ENCODE measurements at regions not wholly inside any gene's neighbourhood (a gene's known extent, or its start where the extent isn't known, plus 50 kb on each side); places are given as distances from the start of the nearest gene placed in this dataset.

GRCh38 chr3:164677317-164677716, 401.0 kb downstream of the SI start:
- Histone ChIP-seq H3K4me3 (ENCODE audit: low read depth, low read length) (no peak overlapping the region), H3K27ac (ENCODE audit: extremely low read depth, low read depth, low read length) (no peak overlapping the region), H3K36me3 (ENCODE audit: control insufficient read depth in 2 of 2, insufficient read depth in 1 of 2, low read length in 2 of 2) (no peaks in the 10 kb centered on the region), H3K9me3 (ENCODE audit: control insufficient read depth, insufficient read depth, low read depth, low read length) (no peaks in the 10 kb centered on the region), H3K4me1 (ENCODE audit: control insufficient read depth, insufficient read depth, low read length) (no peaks in the 10 kb centered on the region)
- no peak for TF ChIP-seq ZNF23 (tag by site-specific recombination; IDR thresholded peaks at IDR 0.05; ENCODE audit: borderline replicate concordance)
- no peak for TF ChIP-seq ZNF510 (tag by site-specific recombination; IDR thresholded peaks at IDR 0.05; ENCODE audit: insufficient replicate concordance)
- no peak for TF ChIP-seq TRIM28 (IDR thresholded peaks at IDR 0.05; ENCODE audit: borderline replicate concordance, low read length)
- no peak for TF ChIP-seq ZBTB10 (tag by site-specific recombination; IDR thresholded peaks at IDR 0.05)
- no peak for TF ChIP-seq ZNF639 (tag by site-specific recombination; IDR thresholded peaks at IDR 0.05)
- TF ChIP-seq ZBTB11 (tag by site-specific recombination; conservative IDR thresholded peaks at IDR 0.05; ENCODE audit: low read depth): no peak
- TF ChIP-seq ZNF335 (tag by site-specific recombination; conservative IDR thresholded peaks at IDR 0.05): no peak
- TF ChIP-seq ZNF555 (tag by site-specific recombination; conservative IDR thresholded peaks at IDR 0.05): no peak
- TF ChIP-seq ZNF132 (tag by site-specific recombination; IDR thresholded peaks at IDR 0.05; ENCODE audit: borderline replicate concordance): no peak
- no peak for TF ChIP-seq ZNF692 (tag by site-specific recombination; IDR thresholded peaks at IDR 0.05)
- no peak for TF ChIP-seq MZF1 (tag by site-specific recombination; IDR thresholded peaks at IDR 0.05; ENCODE audit: borderline replicate concordance)
- CTCF ChIA-PET: no interaction called here
- POLR2A ChIA-PET: no interaction called here

GRCh38 chr3:164673738-164674137, 404.6 kb downstream of the SI start:
- Histone ChIP-seq H3K27ac (ENCODE audit: extremely low read depth, low read depth, low read length) (no peak overlapping the region), H3K4me3 (ENCODE audit: low read depth, low read length) (no peak overlapping the region), H3K9me3 (ENCODE audit: control insufficient read depth, insufficient read depth, low read depth, low read length) (no peaks in the 10 kb centered on the region), H3K4me1 (ENCODE audit: control insufficient read depth, insufficient read depth, low read length) (no peaks in the 10 kb centered on the region), H3K36me3 (ENCODE audit: control insufficient read depth in 2 of 2, insufficient read depth in 1 of 2, low read length in 2 of 2) (no peaks in the 10 kb centered on the region)
- ChIA-PET CTCF (interaction anchor here (0.6 kb wide), 3 partner anchors 18 to 1611 kb away, joined by 3 to 4 read pairs (median 3); no protein-coding TSS in a partner anchor), POLR2A (no interaction called here)
- TF ChIP-seq ZNF37A (tag by site-specific recombination; IDR thresholded peaks at IDR 0.05): no peak
- no peak for TF ChIP-seq SCRT2 (tag by site-specific recombination; IDR thresholded peaks at IDR 0.05)
- no peak for TF ChIP-seq ZNF155 (tag by site-specific recombination; IDR thresholded peaks at IDR 0.05)
- no peak for TF ChIP-seq KLF16 (tag by site-specific recombination; IDR thresholded peaks at IDR 0.05)
- TF ChIP-seq KLF8 (tag by site-specific recombination; IDR thresholded peaks at IDR 0.05): no peak
- TF ChIP-seq ZNF548 (tag by site-specific recombination; IDR thresholded peaks at IDR 0.05): no peak
- no peak for TF ChIP-seq ZNF354C (tag by site-specific recombination; IDR thresholded peaks at IDR 0.05; ENCODE audit: borderline replicate concordance, low read depth)
- no peak for TF ChIP-seq ZNF843 (tag by site-specific recombination; IDR thresholded peaks at IDR 0.05)
- TF ChIP-seq ZNF707 (tag by site-specific recombination; IDR thresholded peaks at IDR 0.05): no peak
- no peak for TF ChIP-seq PRDM6 (tag by site-specific recombination; IDR thresholded peaks at IDR 0.05)
- no peak for TF ChIP-seq YY1 (tag by site-specific recombination; IDR thresholded peaks at IDR 0.05)
- no peak for TF ChIP-seq OVOL3 (tag by site-specific recombination; IDR thresholded peaks at IDR 0.05)
- TF ChIP-seq ZNF311 (tag by site-specific recombination; IDR thresholded peaks at IDR 0.05; ENCODE audit: borderline replicate concordance): no peak

Data from HEK293 (cell line).